CD8-positive, alpha-beta memory T cell (primary cell): ENCODE measurements at regions not wholly inside any gene's neighbourhood (a gene's known extent, or its start where the extent isn't known, plus 50 kb on each side); places are given as distances from the start of the nearest gene placed in this dataset.

ENCODE experiments used
- CTCF ChIA-PET: fragments of 350-600 bp; sonication (Branson Sonifier 250); formaldehyde crosslinking; loops from one replicate; lab custom pipeline; 2021; ENCODE audit warnings: antibody characterized with exemption; lab: Charles Lee
- POLR2A ChIA-PET: fragments of 350-600 bp; sonication (Branson Sonifier 250); formaldehyde crosslinking; loops from one replicate; lab custom pipeline; 2021; ENCODE audit warnings: antibody characterized with exemption; lab: Charles Lee
- DNase-seq, 5 donors: peaks; one replicate each; pipeline versions ENCODE4 v3.0.0 to v3.0.0-alpha.2; 2020 to 2022; ENCODE audit warnings: mixed read lengths in 1 of 5
- H3K27ac ChIP-seq: one replicate; pipeline ENCODE4 v1.7.0; 2013; ENCODE audit warnings: low read depth, mild to moderate bottlenecking, low read length, moderate library complexity
- H3K27me3 ChIP-seq: 2 replicates; pipeline ENCODE4 v1.7.0; 2013; ENCODE audit warnings: low read length, mild to moderate bottlenecking; ENCODE audit not compliant: insufficient read depth, poor library complexity, severe bottlenecking
- H3K36me3 ChIP-seq: 2 replicates; pipeline ENCODE4 v1.7.0; 2013; ENCODE audit warnings: mild to moderate bottlenecking, low read length, moderate library complexity; ENCODE audit not compliant: insufficient read depth
- H3K4me1 ChIP-seq: 2 replicates; pipeline ENCODE4 v1.7.0; 2013; ENCODE audit warnings: mild to moderate bottlenecking, low read length, moderate library complexity; ENCODE audit not compliant: insufficient read depth
- H3K4me3 ChIP-seq: 2 replicates; pipeline ENCODE4 v1.7.0; 2013; ENCODE audit warnings: mild to moderate bottlenecking, low read length
- H3K9me3 ChIP-seq: 2 replicates; pipeline ENCODE4 v1.7.0; 2013; ENCODE audit warnings: mild to moderate bottlenecking, low read length
- H3K27ac Mint-ChIP-seq, 8 donors: one replicate each; pipeline ENCODE4 v1.8.0; 2020 to 2021; ENCODE audit warnings: mixed read lengths in 8 of 8, mild to moderate bottlenecking in 6 of 8, inconsistent platforms in 3 of 8, moderate library complexity in 3 of 8
- H3K27me3 Mint-ChIP-seq, 2 donors: one replicate each; pipeline ENCODE4 v1.8.0; 2020 to 2021; ENCODE audit warnings: mixed read lengths in 2 of 2, mild to moderate bottlenecking in 1 of 2, moderate library complexity in 1 of 2
- H3K36me3 Mint-ChIP-seq, 3 donors: one replicate each; pipeline ENCODE4 v1.8.0; 2020 to 2021; ENCODE audit warnings: mixed read lengths in 3 of 3, inconsistent platforms in 1 of 3, mild to moderate bottlenecking in 1 of 3
- H3K4me1 Mint-ChIP-seq, 3 donors: one replicate each; pipeline ENCODE4 v1.8.0; 2020 to 2021; ENCODE audit warnings: mixed read lengths in 3 of 3, inconsistent platforms in 1 of 3, mild to moderate bottlenecking in 1 of 3
- H3K4me3 Mint-ChIP-seq, 7 donors: one replicate each; pipeline ENCODE4 v1.8.0; 2020 to 2021; ENCODE audit warnings: mixed read lengths in 7 of 7, mild to moderate bottlenecking in 6 of 7, moderate library complexity in 4 of 7, inconsistent platforms in 2 of 7
- H3K9me3 Mint-ChIP-seq, 5 donors: one replicate each; pipeline ENCODE4 v1.8.0; 2020 to 2022; ENCODE audit warnings: mixed read lengths in 5 of 5, mild to moderate bottlenecking in 3 of 5, moderate library complexity in 2 of 5, inconsistent platforms in 1 of 5

DNA sequence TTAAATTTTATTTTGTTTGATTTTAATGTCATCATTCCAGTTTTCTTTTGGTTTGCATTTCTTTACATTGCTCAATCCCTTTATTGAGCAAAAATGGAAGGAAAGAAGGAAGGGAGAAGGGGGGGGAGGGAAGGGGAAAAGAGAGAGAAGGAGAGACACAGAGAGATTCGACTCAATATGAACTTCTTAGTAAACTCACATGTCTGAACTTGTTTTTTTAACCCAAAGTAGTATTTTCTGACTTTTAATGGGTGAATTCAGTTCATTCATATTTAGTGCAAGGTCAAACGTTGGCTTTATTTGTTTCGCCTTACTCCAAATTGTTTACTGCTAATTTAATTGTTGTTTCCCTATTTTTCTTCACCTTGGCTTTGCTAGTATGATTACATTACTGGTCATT, 278.6 kb downstream of the COL12A1 start:
- H3K4me3 Mint-ChIP-seq = no peak overlapping the region
- DNase-seq = no peak
- no peaks in the 10 kb centered on the region for H3K4me1 ChIP-seq
- peaks cover 0 to 10% (median 4%) of the 10 kb centered on the region in 5 donors for H3K9me3 Mint-ChIP-seq
- H3K9me3 ChIP-seq = no peaks in the 10 kb centered on the region
- CTCF ChIA-PET = no interaction called here
- H3K4me3 ChIP-seq = no peak overlapping the region
- no peaks in the 10 kb centered on the region for H3K36me3 ChIP-seq
- POLR2A ChIA-PET = no interaction called here
- H3K27me3 ChIP-seq = no peaks in the 10 kb centered on the region
- no peaks in the 10 kb centered on the region for H3K36me3 Mint-ChIP-seq
- no peak overlapping the region for H3K27ac ChIP-seq
- no peaks in the 10 kb centered on the region for H3K27me3 Mint-ChIP-seq
- H3K4me1 Mint-ChIP-seq = no peaks in the 10 kb centered on the region
- H3K27ac Mint-ChIP-seq = no peak overlapping the region

DNA sequence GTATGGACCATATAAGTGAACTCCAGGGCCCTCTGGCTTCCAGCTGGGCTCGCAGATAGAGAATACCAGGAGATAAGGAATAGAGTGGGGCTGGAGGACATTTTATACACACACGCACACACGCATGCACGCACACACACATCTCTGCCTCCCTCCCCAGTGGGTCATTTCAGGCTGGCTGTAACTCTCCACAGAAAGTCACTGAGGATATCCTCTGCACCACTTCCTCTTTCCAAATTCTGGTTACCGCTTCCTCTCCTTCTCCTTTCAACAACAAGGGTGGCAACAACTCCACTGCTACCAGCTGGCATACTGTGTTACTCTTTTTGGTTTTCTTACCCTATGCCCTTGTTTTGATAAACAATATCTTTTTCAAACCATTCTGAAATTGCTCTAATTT, 280.2 kb downstream of the COL12A1 start:
- Mint-ChIP-seq H3K36me3 (no peaks in the 10 kb centered on the region), H3K4me3 (no peak overlapping the region), H3K27ac (no peak overlapping the region), H3K9me3 (peaks cover 0 to 10% (median 4%) of the 10 kb centered on the region in 5 donors), H3K27me3 (no peaks in the 10 kb centered on the region), H3K4me1 (no peaks in the 10 kb centered on the region)
- Histone ChIP-seq H3K36me3 (no peaks in the 10 kb centered on the region), H3K4me1 (no peaks in the 10 kb centered on the region), H3K9me3 (no peaks in the 10 kb centered on the region), H3K27ac (no peak overlapping the region), H3K27me3 (no peaks in the 10 kb centered on the region), H3K4me3 (no peak overlapping the region)
- no peak for DNase-seq
- ChIA-PET POLR2A (no interaction called here), CTCF (no interaction called here)

DNA sequence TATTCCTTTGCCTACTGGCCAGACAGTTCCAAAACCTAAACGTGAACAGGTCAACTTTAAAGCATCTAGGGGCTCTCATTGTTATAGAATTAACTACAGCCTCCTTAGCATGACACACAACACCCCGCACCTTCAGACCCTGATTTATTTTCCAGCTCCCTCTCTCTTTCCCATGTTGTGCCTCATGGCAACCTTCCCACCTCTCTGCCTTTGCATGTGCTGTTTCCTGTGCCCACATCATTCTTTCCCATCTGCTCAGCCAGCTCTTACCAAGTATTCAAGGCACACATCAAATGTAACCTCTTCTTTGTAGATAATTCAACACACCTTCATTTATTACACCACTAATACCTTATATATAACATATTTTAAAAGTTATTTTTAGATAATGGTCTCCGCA, 291.0 kb downstream of the COL12A1 start:
- H3K9me3 Mint-ChIP-seq = peaks cover 0 to 11% (median 2%) of the 10 kb centered on the region in 5 donors
- H3K36me3 Mint-ChIP-seq = no peaks in the 10 kb centered on the region
- Histone ChIP-seq H3K36me3 (no peaks in the 10 kb centered on the region), H3K4me1 (no peaks in the 10 kb centered on the region), H3K27me3 (no peaks in the 10 kb centered on the region), H3K9me3 (no peaks in the 10 kb centered on the region), H3K4me3 (no peak overlapping the region), H3K27ac (no peak overlapping the region)
- H3K4me3 Mint-ChIP-seq = no peak overlapping the region
- no peaks in the 10 kb centered on the region for H3K4me1 Mint-ChIP-seq
- no peak overlapping the region for H3K27ac Mint-ChIP-seq
- ChIA-PET CTCF (no interaction called here), POLR2A (no interaction called here)
- no peak for DNase-seq
- H3K27me3 Mint-ChIP-seq = no peaks in the 10 kb centered on the region

DNA sequence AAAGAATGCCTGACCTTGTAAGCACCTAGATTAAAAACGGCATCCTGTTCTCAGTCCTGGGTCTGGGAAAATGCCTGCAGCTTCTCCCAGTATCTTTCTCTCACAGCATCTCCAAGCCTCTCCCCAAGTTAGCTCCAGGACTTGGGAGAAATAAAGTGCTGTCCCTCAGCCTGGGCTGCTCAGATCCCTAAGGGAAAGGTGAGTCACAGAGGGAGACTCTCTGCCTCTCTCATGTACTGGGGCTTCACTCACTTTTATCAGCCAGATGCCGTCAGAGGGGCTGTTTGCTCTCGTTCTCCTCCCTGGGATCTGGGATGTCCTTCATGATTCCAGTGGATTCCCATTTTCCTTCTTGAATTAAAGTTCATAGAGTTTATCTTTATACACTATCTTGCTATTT, 293.6 kb downstream of the COL12A1 start:
- Histone ChIP-seq H3K4me1 (no peaks in the 10 kb centered on the region), H3K36me3 (no peaks in the 10 kb centered on the region), H3K9me3 (no peaks in the 10 kb centered on the region), H3K4me3 (no peak overlapping the region), H3K27me3 (no peaks in the 10 kb centered on the region), H3K27ac (no peak overlapping the region)
- no peaks in the 10 kb centered on the region for H3K36me3 Mint-ChIP-seq
- no peak for DNase-seq
- ChIA-PET POLR2A (no interaction called here), CTCF (no interaction called here)
- peaks cover 0 to 11% (median 2%) of the 10 kb centered on the region in 5 donors for H3K9me3 Mint-ChIP-seq
- H3K27ac Mint-ChIP-seq = no peak overlapping the region
- H3K4me1 Mint-ChIP-seq = no peaks in the 10 kb centered on the region
- no peaks in the 10 kb centered on the region for H3K27me3 Mint-ChIP-seq
- no peak overlapping the region for H3K4me3 Mint-ChIP-seq

DNA sequence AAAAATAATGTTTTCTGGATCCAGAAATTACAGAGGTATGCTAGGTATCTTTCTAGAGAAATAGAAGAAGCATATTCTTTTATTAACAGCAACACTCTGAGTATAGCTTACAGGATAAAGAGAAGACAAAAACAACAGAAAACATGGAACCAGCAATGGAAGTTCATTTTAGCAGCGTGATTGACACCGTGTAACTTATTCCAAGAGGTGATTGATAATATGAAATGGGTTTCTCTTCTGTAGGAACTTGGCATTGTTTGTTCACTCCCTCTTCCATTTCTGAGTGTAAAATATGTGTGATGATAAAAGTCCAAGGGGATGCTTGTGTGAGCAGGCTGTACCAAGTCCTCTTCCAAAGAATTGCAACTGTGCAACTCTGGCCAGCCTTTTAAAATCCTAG, 303.0 kb downstream of the COL12A1 start:
- Histone ChIP-seq H3K27me3 (no peaks in the 10 kb centered on the region), H3K27ac (no peak overlapping the region), H3K9me3 (no peaks in the 10 kb centered on the region), H3K4me3 (no peak overlapping the region), H3K4me1 (no peaks in the 10 kb centered on the region), H3K36me3 (no peaks in the 10 kb centered on the region)
- Mint-ChIP-seq H3K27me3 (no peaks in the 10 kb centered on the region), H3K27ac (no peak overlapping the region), H3K4me3 (no peak overlapping the region), H3K4me1 (no peaks in the 10 kb centered on the region), H3K9me3 (peaks cover 4 to 21% (median 13%) of the 10 kb centered on the region in 5 donors), H3K36me3 (no peaks in the 10 kb centered on the region)
- POLR2A ChIA-PET = no interaction called here
- CTCF ChIA-PET = no interaction called here
- no peak for DNase-seq

DNA sequence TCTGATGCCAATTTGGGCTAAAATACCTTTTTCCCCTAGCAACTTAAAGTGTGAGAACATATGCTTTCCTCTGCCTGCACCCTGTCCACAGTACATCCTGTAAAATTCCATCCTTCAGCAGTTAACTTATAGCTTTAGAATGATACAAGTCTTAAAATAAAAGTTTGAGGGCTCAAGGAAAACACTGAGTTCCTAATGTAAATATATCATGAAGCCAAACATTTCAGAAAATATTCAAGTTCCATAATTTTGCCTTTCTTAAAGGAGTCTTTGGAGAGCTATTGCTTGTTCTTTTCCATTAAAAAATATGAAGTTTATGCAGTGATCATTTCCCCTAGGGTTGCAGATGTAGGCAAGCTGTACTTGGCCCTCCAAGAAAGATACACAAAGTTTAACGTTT, 303.8 kb downstream of the COL12A1 start:
- Mint-ChIP-seq H3K4me1 (no peaks in the 10 kb centered on the region), H3K4me3 (no peak overlapping the region), H3K27ac (no peak overlapping the region), H3K27me3 (no peaks in the 10 kb centered on the region), H3K9me3 (peaks cover 6 to 21% (median 13%) of the 10 kb centered on the region in 5 donors), H3K36me3 (no peaks in the 10 kb centered on the region)
- H3K9me3 ChIP-seq = no peaks in the 10 kb centered on the region
- H3K4me1 ChIP-seq = no peaks in the 10 kb centered on the region
- H3K27me3 ChIP-seq = no peaks in the 10 kb centered on the region
- DNase-seq = no peak
- ChIA-PET POLR2A (no interaction called here), CTCF (no interaction called here)
- no peak overlapping the region for H3K27ac ChIP-seq
- no peaks in the 10 kb centered on the region for H3K36me3 ChIP-seq
- H3K4me3 ChIP-seq = no peak overlapping the region

DNA sequence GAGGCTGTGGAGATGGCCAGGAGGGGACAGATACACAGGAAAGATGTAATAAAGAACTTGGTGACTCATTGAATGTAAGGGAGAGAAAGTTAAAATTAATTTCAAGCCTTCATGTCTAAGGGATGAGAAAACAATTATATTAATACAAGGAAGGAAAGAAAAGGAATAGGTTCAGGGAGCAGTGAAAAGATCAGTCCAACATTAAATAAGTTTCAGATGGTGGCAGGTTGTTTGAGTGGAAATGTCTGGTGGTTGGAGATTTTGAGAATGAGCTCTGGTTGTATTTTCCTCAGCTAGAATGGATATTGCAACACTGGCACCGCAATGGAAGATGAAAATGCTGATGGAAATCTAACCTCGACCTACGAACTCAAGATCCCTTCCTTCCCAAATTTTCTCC, 304.3 kb downstream of the COL12A1 start:
- no peak overlapping the region for H3K27ac Mint-ChIP-seq
- ChIA-PET POLR2A (no interaction called here), CTCF (no interaction called here)
- Histone ChIP-seq H3K9me3 (no peaks in the 10 kb centered on the region), H3K27ac (no peak overlapping the region), H3K27me3 (no peaks in the 10 kb centered on the region), H3K4me1 (no peaks in the 10 kb centered on the region), H3K4me3 (no peak overlapping the region), H3K36me3 (no peaks in the 10 kb centered on the region)
- H3K4me3 Mint-ChIP-seq = no peak overlapping the region
- H3K4me1 Mint-ChIP-seq = no peaks in the 10 kb centered on the region
- H3K9me3 Mint-ChIP-seq = peaks cover 6 to 17% (median 13%) of the 10 kb centered on the region in 5 donors
- no peaks in the 10 kb centered on the region for H3K36me3 Mint-ChIP-seq
- no peaks in the 10 kb centered on the region for H3K27me3 Mint-ChIP-seq
- no peak for DNase-seq

DNA sequence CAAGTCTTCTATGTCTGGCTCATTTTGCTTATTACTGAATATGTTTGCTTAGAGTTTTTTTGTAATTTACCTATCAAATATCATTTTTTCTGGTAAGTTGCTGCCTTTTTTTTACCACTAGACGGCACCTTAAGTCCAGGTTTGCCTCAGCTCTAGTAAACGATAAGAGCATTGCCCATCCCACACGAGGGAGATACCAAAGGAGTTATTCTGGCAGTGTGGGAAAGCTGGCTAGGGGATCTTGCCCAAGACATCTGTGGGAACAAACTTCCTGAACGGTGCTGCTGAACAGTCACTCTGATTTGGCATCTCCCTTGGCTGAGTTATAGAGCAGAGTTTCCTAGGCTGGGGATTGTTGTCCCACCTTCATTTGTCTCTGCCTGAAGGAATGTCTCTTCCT, 306.4 kb downstream of the COL12A1 start:
- Histone ChIP-seq H3K27ac (no peak overlapping the region), H3K9me3 (no peaks in the 10 kb centered on the region), H3K27me3 (no peaks in the 10 kb centered on the region), H3K4me1 (no peaks in the 10 kb centered on the region), H3K4me3 (no peak overlapping the region), H3K36me3 (no peaks in the 10 kb centered on the region)
- peaks cover 6 to 15% (median 12%) of the 10 kb centered on the region in 5 donors for H3K9me3 Mint-ChIP-seq
- H3K4me1 Mint-ChIP-seq = no peaks in the 10 kb centered on the region
- H3K36me3 Mint-ChIP-seq = no peaks in the 10 kb centered on the region
- no peak for DNase-seq
- H3K27ac Mint-ChIP-seq = no peak overlapping the region
- ChIA-PET CTCF (no interaction called here), POLR2A (no interaction called here)
- H3K4me3 Mint-ChIP-seq = no peak overlapping the region
- H3K27me3 Mint-ChIP-seq = no peaks in the 10 kb centered on the region

DNA sequence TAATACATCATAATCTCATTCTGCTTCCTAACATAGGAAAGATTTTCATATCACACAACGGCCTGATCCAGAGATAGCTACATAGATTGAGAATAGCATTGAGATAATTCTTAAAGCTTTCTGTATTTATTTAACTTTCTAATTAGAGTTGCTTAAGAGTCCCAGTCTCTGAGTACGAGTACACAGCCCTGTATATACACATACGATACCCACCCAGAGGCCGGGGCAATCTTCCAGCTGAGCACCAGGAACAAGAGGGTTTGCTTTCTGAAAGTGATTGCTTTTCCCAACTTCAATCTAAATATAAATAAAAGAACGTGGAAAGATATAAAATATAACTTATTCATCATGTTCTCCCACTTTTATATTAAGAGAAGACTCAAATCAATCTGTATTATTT, 313.8 kb downstream of the COL12A1 start:
- no peak overlapping the region for H3K27ac Mint-ChIP-seq
- no peak overlapping the region for H3K4me3 Mint-ChIP-seq
- ChIA-PET POLR2A (no interaction called here), CTCF (no interaction called here)
- H3K9me3 Mint-ChIP-seq = peaks cover 0 to 11% (median 0%) of the 10 kb centered on the region in 5 donors
- Histone ChIP-seq H3K36me3 (no peaks in the 10 kb centered on the region), H3K4me3 (no peak overlapping the region), H3K27ac (no peak overlapping the region), H3K27me3 (no peaks in the 10 kb centered on the region), H3K4me1 (no peaks in the 10 kb centered on the region), H3K9me3 (no peaks in the 10 kb centered on the region)
- no peak for DNase-seq
- no peaks in the 10 kb centered on the region for H3K4me1 Mint-ChIP-seq
- H3K27me3 Mint-ChIP-seq = no peaks in the 10 kb centered on the region
- H3K36me3 Mint-ChIP-seq = no peaks in the 10 kb centered on the region
